ENCODE measurements at regions not wholly inside any gene's neighbourhood (a gene's known extent, or its start where the extent isn't known, plus 50 kb on each side); places are given as distances from the start of the nearest gene placed in this dataset.
"Not testable (repeated sequence)": the region's sequence is repeated elsewhere in the genome, so short reads cannot be mapped to it uniquely, and the experiment has no call there.

DNA sequence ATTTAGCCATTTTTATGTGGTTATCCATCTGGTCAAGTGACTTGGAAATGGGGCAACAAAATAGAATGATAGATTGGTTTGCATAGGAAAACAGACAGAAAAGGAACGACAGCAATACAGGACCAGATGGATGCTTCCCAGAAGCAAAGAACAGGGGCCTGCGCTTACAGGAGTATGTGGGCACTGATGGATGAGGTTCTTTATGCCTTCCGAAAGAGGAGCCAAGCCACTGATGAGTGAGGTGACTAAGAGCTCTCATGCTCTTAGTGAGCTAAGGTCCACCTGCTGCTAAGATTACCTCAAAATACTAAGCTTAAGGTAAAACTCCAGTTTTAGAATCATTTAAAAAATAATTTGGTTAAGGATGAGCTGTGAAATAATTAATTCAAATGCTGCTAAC, 247.4 kb upstream of the FAM240B start:
- H3K9me3 ChIP-seq (replicated peaks; ENCODE audit: control insufficient read depth, insufficient read depth, low read length); H3K79me2 ChIP-seq (ENCODE audit: control insufficient read depth, insufficient read depth, low read length); H4K20me1 ChIP-seq (replicated peaks; ENCODE audit: control insufficient read depth, extremely low read depth, insufficient read depth, low read length); dilution Hi-C loops (cut with MboI; ENCODE audit: extremely low pct_ligation_motif_present, low sequenced_read_pairs); H3K9ac ChIP-seq (replicated peaks; ENCODE audit: extremely low read depth, insufficient read depth, low read length); H3K36me3 ChIP-seq (ENCODE audit: control insufficient read depth in 2 of 2, extremely low read depth in 1 of 2, insufficient read depth in 2 of 2, low read length in 2 of 2); BruUV-seq (replicated peaks); H3K27me3 ChIP-seq (ENCODE audit: control insufficient read depth in 2 of 2, insufficient read depth in 2 of 2, low read length in 2 of 2); H2AFZ ChIP-seq (ENCODE audit: low read depth, low read length); DNase-seq (ENCODE audit: low read depth, low spot score); H3K4me3 ChIP-seq (replicated peaks in 1 of 3; ENCODE audit: insufficient read depth in 1 of 3, low read depth in 1 of 3, low read length in 3 of 3); H3K27ac ChIP-seq (ENCODE audit: insufficient read depth, low read depth, low read length); FAIRE-seq; H3K4me2 ChIP-seq (ENCODE audit: insufficient read depth, low read length); POLR2A ChIA-PET; CTCF ChIA-PET; intact Hi-C loops (cut with micrococcal nuclease); H3K9me1 ChIP-seq (replicated peaks; ENCODE audit: control insufficient read depth, extremely low read depth, insufficient read depth, low read length); H3K4me1 ChIP-seq (ENCODE audit: control insufficient read depth, extremely low read depth, insufficient read depth, low read length): not testable (repeated sequence)

DNA sequence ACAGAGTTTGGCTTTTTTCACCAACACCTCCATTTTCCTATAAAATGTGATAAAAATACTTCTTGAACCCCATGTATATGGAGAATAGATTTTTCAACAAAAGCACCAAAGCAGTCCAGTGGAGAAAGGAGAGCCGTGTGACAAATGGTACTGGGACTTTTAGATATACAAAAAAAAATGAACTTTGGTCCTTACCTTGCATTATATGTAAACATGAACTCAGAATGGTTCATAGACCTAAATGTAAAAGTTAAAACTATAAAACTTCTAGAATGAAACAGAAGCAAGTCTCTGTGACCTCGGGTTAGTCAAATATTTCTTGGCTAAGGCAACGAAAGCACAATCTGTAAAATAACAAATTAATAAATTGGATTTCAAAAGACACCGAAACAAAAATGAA, 239.9 kb upstream of the FAM240B start:
- dilution Hi-C loops (cut with MboI; ENCODE audit: extremely low pct_ligation_motif_present, low sequenced_read_pairs); H3K79me2 ChIP-seq (ENCODE audit: control insufficient read depth, insufficient read depth, low read length); H3K27me3 ChIP-seq (ENCODE audit: control insufficient read depth in 2 of 2, insufficient read depth in 2 of 2, low read length in 2 of 2); H2AFZ ChIP-seq (ENCODE audit: low read depth, low read length); H3K4me3 ChIP-seq (replicated peaks in 1 of 3; ENCODE audit: insufficient read depth in 1 of 3, low read depth in 1 of 3, low read length in 3 of 3); CTCF ChIA-PET; DNase-seq (ENCODE audit: low read depth, low spot score); intact Hi-C loops (cut with micrococcal nuclease); H3K36me3 ChIP-seq (ENCODE audit: control insufficient read depth in 2 of 2, extremely low read depth in 1 of 2, insufficient read depth in 2 of 2, low read length in 2 of 2); BruUV-seq (replicated peaks); H3K27ac ChIP-seq (ENCODE audit: insufficient read depth, low read depth, low read length); H3K4me2 ChIP-seq (ENCODE audit: insufficient read depth, low read length); POLR2A ChIA-PET; H3K4me1 ChIP-seq (ENCODE audit: control insufficient read depth, extremely low read depth, insufficient read depth, low read length); H3K9me3 ChIP-seq (replicated peaks; ENCODE audit: control insufficient read depth, insufficient read depth, low read length); H3K9ac ChIP-seq (replicated peaks; ENCODE audit: extremely low read depth, insufficient read depth, low read length); H3K9me1 ChIP-seq (replicated peaks; ENCODE audit: control insufficient read depth, extremely low read depth, insufficient read depth, low read length); FAIRE-seq; H4K20me1 ChIP-seq (replicated peaks; ENCODE audit: control insufficient read depth, extremely low read depth, insufficient read depth, low read length): not testable (repeated sequence)

DNA sequence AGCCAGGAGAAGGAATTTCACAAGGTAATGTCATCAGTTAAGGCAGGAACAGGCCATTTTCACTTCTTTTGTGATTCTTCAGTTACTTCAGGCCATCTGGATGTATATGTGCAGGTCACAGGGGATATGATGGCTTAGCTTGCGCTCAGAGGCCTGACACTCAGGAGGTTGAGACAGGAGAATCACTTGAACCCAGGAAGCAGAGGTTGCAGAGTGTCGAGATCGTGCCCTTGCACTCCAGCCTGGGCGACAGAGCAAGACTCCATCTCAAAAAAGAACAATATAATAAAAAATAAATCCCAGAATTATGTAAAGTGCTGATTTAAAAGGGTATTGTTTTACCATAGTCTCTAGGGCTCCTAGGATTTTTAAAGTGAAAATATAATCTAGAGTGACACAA, 235.9 kb upstream of the FAM240B start:
- FAIRE-seq; H3K36me3 ChIP-seq (ENCODE audit: control insufficient read depth in 2 of 2, extremely low read depth in 1 of 2, insufficient read depth in 2 of 2, low read length in 2 of 2); H2AFZ ChIP-seq (ENCODE audit: low read depth, low read length); intact Hi-C loops (cut with micrococcal nuclease); H3K79me2 ChIP-seq (ENCODE audit: control insufficient read depth, insufficient read depth, low read length); H3K4me3 ChIP-seq (replicated peaks in 1 of 3; ENCODE audit: insufficient read depth in 1 of 3, low read depth in 1 of 3, low read length in 3 of 3); H3K4me1 ChIP-seq (ENCODE audit: control insufficient read depth, extremely low read depth, insufficient read depth, low read length); H3K27ac ChIP-seq (ENCODE audit: insufficient read depth, low read depth, low read length); CTCF ChIA-PET; DNase-seq (ENCODE audit: low read depth, low spot score); H3K9ac ChIP-seq (replicated peaks; ENCODE audit: extremely low read depth, insufficient read depth, low read length); H3K4me2 ChIP-seq (ENCODE audit: insufficient read depth, low read length); BruUV-seq (replicated peaks); H3K9me3 ChIP-seq (replicated peaks; ENCODE audit: control insufficient read depth, insufficient read depth, low read length); H4K20me1 ChIP-seq (replicated peaks; ENCODE audit: control insufficient read depth, extremely low read depth, insufficient read depth, low read length); POLR2A ChIA-PET; H3K9me1 ChIP-seq (replicated peaks; ENCODE audit: control insufficient read depth, extremely low read depth, insufficient read depth, low read length); dilution Hi-C loops (cut with MboI; ENCODE audit: extremely low pct_ligation_motif_present, low sequenced_read_pairs); H3K27me3 ChIP-seq (ENCODE audit: control insufficient read depth in 2 of 2, insufficient read depth in 2 of 2, low read length in 2 of 2): not testable (repeated sequence)

DNA sequence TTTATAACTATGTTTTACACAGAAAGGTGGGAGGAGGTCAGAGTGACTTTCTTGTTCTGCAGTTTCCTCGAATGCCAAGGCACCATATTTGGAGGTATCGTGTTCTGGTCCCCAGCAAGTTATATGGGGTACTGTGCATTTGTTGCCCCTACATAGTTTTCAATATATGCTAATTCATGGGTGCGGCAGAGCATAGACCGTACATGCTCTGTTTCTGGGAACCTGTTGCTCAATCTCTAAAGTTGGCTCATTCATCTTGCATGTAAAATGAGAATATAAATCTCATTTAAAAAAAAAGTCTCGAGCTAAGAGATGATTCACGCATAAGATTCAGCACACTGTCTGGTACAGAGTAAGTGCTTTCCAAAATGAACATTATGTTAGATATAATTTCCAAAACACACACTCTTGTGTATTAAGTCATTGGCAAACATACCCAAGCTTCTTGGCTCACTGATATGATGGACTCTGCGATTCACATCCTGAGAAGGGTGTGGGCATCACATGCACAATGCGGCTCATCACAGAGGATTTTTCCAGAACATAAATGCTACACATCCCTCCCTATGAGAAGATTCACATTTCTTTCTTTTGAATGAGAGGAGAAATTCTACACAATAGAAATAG, 232.9 kb upstream of the FAM240B start:
- BruUV-seq (replicated peaks), result not testable (repeated sequence)

More for the DNA sequence above, 232.9 kb upstream of the FAM240B start:
- H3K36me3 ChIP-seq (ENCODE audit: control insufficient read depth in 2 of 2, extremely low read depth in 1 of 2, insufficient read depth in 2 of 2, low read length in 2 of 2); DNase-seq (ENCODE audit: low read depth, low spot score); POLR2A ChIA-PET; intact Hi-C loops (cut with micrococcal nuclease); H3K9me3 ChIP-seq (replicated peaks; ENCODE audit: control insufficient read depth, insufficient read depth, low read length); H2AFZ ChIP-seq (ENCODE audit: low read depth, low read length); H3K27ac ChIP-seq (ENCODE audit: insufficient read depth, low read depth, low read length); H3K27me3 ChIP-seq (ENCODE audit: control insufficient read depth in 2 of 2, insufficient read depth in 2 of 2, low read length in 2 of 2); H3K4me2 ChIP-seq (ENCODE audit: insufficient read depth, low read length); H3K9ac ChIP-seq (replicated peaks; ENCODE audit: extremely low read depth, insufficient read depth, low read length); CTCF ChIA-PET; FAIRE-seq; H3K79me2 ChIP-seq (ENCODE audit: control insufficient read depth, insufficient read depth, low read length); H3K4me3 ChIP-seq (replicated peaks in 1 of 3; ENCODE audit: insufficient read depth in 1 of 3, low read depth in 1 of 3, low read length in 3 of 3); dilution Hi-C loops (cut with MboI; ENCODE audit: extremely low pct_ligation_motif_present, low sequenced_read_pairs); H3K9me1 ChIP-seq (replicated peaks; ENCODE audit: control insufficient read depth, extremely low read depth, insufficient read depth, low read length); H4K20me1 ChIP-seq (replicated peaks; ENCODE audit: control insufficient read depth, extremely low read depth, insufficient read depth, low read length); H3K4me1 ChIP-seq (ENCODE audit: control insufficient read depth, extremely low read depth, insufficient read depth, low read length): not testable (repeated sequence)
